Panc1 (cell line): ENCODE measurements at regions not wholly inside any gene's neighbourhood (a gene's known extent, or its start where the extent isn't known, plus 50 kb on each side); places are given as distances from the start of the nearest gene placed in this dataset.

Source experiments
- POLR2AphosphoS5 ChIP-seq: IDR thresholded peaks from 2 replicates; pipeline ENCODE4 v1.6.1; 2012; ENCODE audit warnings: mild to moderate bottlenecking, low read depth, low read length, moderate library complexity
- SIN3A ChIP-seq: IDR thresholded peaks from 2 replicates; pipeline ENCODE4 v1.6.1; 2012; ENCODE audit warnings: low read depth, mild to moderate bottlenecking, low read length, moderate library complexity, borderline replicate concordance; ENCODE audit not compliant: insufficient read depth
- TCF7L2 ChIP-seq: IDR thresholded peaks from 2 replicates; pipeline ENCODE4 v1.6.1; 2011; ENCODE audit warnings: mild to moderate bottlenecking, low read depth, low read length, inconsistent platforms
- TF ChIP-seq, protein P1 (sequence below): fragments of 450-650 bp; IDR thresholded peaks from 2 replicates; pipeline ENCODE4 v1.5.1; 2017; ENCODE audit warnings: mild to moderate bottlenecking
- TF ChIP-seq, protein P2 (sequence below), 2 experiments: IDR thresholded peaks; 2 replicates each; pipeline ENCODE4 v1.6.1; 2011 to 2012; ENCODE audit warnings: low read depth in 2 of 2, control low read depth in 1 of 2, low read length in 1 of 2, mild to moderate bottlenecking in 1 of 2, moderate library complexity in 1 of 2; ENCODE audit not compliant: insufficient read depth in 1 of 2

- TF ChIP-seq, protein P1, sequence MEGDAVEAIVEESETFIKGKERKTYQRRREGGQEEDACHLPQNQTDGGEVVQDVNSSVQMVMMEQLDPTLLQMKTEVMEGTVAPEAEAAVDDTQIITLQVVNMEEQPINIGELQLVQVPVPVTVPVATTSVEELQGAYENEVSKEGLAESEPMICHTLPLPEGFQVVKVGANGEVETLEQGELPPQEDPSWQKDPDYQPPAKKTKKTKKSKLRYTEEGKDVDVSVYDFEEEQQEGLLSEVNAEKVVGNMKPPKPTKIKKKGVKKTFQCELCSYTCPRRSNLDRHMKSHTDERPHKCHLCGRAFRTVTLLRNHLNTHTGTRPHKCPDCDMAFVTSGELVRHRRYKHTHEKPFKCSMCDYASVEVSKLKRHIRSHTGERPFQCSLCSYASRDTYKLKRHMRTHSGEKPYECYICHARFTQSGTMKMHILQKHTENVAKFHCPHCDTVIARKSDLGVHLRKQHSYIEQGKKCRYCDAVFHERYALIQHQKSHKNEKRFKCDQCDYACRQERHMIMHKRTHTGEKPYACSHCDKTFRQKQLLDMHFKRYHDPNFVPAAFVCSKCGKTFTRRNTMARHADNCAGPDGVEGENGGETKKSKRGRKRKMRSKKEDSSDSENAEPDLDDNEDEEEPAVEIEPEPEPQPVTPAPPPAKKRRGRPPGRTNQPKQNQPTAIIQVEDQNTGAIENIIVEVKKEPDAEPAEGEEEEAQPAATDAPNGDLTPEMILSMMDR: no peak
- no peak for TF ChIP-seq POLR2AphosphoS5
- TF ChIP-seq, protein P2, sequence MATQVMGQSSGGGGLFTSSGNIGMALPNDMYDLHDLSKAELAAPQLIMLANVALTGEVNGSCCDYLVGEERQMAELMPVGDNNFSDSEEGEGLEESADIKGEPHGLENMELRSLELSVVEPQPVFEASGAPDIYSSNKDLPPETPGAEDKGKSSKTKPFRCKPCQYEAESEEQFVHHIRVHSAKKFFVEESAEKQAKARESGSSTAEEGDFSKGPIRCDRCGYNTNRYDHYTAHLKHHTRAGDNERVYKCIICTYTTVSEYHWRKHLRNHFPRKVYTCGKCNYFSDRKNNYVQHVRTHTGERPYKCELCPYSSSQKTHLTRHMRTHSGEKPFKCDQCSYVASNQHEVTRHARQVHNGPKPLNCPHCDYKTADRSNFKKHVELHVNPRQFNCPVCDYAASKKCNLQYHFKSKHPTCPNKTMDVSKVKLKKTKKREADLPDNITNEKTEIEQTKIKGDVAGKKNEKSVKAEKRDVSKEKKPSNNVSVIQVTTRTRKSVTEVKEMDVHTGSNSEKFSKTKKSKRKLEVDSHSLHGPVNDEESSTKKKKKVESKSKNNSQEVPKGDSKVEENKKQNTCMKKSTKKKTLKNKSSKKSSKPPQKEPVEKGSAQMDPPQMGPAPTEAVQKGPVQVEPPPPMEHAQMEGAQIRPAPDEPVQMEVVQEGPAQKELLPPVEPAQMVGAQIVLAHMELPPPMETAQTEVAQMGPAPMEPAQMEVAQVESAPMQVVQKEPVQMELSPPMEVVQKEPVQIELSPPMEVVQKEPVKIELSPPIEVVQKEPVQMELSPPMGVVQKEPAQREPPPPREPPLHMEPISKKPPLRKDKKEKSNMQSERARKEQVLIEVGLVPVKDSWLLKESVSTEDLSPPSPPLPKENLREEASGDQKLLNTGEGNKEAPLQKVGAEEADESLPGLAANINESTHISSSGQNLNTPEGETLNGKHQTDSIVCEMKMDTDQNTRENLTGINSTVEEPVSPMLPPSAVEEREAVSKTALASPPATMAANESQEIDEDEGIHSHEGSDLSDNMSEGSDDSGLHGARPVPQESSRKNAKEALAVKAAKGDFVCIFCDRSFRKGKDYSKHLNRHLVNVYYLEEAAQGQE (IDR thresholded peaks at IDR 0.05; ENCODE audit: insufficient read depth in 1 of 2, low read depth in 2 of 2, low read length in 1 of 2): no peak
- TF ChIP-seq SIN3A: no peak
- no peak for TF ChIP-seq TCF7L2
These were observed 203.3 kb downstream of the EDN1 start for GRCh38 chr6:12493446-12493845.
